PFSK-1 (cell line): ENCODE measurements at regions not wholly inside any gene's neighbourhood (a gene's known extent, or its start where the extent isn't known, plus 50 kb on each side); places are given as distances from the start of the nearest gene placed in this dataset.

ENCODE experiments used
- FOXP2 ChIP-seq: optimal IDR thresholded peaks from 2 replicates; pipeline ENCODE3; 2011; ENCODE audit warnings: borderline replicate concordance, control low read depth, inconsistent platforms; ENCODE audit not compliant: insufficient read depth; ENCODE audit errors: extremely low read length, extremely low read depth
- POLR2AphosphoS5 ChIP-seq: IDR thresholded peaks from 2 replicates; pipeline ENCODE4 v1.6.1; 2012; ENCODE audit warnings: low read depth, mild to moderate bottlenecking, control low read depth, low read length, moderate library complexity
- REST ChIP-seq, 2 experiments: IDR thresholded peaks; 2 replicates each; pipeline versions ENCODE4 v1.6.1 to v1.8.0; 2011 to 2012; ENCODE audit warnings: low read depth in 2 of 2, low read length in 2 of 2, control low read depth in 1 of 2, inconsistent platforms in 1 of 2, mild to moderate bottlenecking in 1 of 2, moderate library complexity in 1 of 2; ENCODE audit not compliant: insufficient read depth in 1 of 2
- SIN3A ChIP-seq: IDR thresholded peaks from 2 replicates; pipeline ENCODE4 v1.6.1; 2012; ENCODE audit warnings: mild to moderate bottlenecking, low read length, moderate library complexity, borderline replicate concordance; ENCODE audit not compliant: insufficient read depth
- TAF1 ChIP-seq: IDR thresholded peaks from 2 replicates; pipeline ENCODE4 v1.6.1; 2012; ENCODE audit warnings: low read length, control low read depth, borderline replicate concordance; ENCODE audit not compliant: insufficient read depth

GRCh38 chr7:142581341-142581740 is 167.9 kb upstream of the PRSS1 start:
- no peak for TF ChIP-seq REST (IDR thresholded peaks at IDR 0.05; ENCODE audit: insufficient read depth in 1 of 2, low read depth in 2 of 2, low read length in 2 of 2)
- TF ChIP-seq TAF1, result no peak
- TF ChIP-seq POLR2AphosphoS5, result no peak
- TF ChIP-seq FOXP2, result no peak
- TF ChIP-seq SIN3A, result no peak

GRCh38 chr7:142579946-142580345 is 169.3 kb upstream of the PRSS1 start:
- TF ChIP-seq SIN3A, result no peak
- no peak for TF ChIP-seq POLR2AphosphoS5
- no peak for TF ChIP-seq TAF1
- TF ChIP-seq FOXP2, result no peak
- no peak for TF ChIP-seq REST (IDR thresholded peaks at IDR 0.05; ENCODE audit: insufficient read depth in 1 of 2, low read depth in 2 of 2, low read length in 2 of 2)

DNA sequence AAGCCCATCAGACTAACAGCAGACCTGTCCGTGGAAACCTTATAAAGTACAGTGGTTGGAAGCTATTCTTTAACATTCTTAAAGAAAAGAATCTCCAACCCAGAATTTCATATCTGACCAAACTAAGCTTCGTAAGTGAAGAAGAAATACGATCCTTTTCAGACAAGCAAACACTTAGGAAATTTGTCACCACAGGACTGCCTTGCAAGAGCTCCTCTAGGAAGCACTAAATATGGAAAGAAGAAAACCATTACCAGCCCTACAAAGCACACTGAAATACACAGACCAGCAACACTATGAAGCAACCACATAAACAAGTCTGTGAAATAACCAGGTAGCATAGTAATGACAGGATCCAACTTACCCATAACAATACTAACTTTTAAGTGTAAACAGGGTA is 177.7 kb upstream of the PRSS1 start:
- TF ChIP-seq POLR2AphosphoS5 (no peak), SIN3A (no peak), TAF1 (no peak), FOXP2 (no peak), REST (IDR thresholded peaks at IDR 0.05; ENCODE audit: insufficient read depth in 1 of 2, low read depth in 2 of 2, low read length in 2 of 2) (no peak)

DNA sequence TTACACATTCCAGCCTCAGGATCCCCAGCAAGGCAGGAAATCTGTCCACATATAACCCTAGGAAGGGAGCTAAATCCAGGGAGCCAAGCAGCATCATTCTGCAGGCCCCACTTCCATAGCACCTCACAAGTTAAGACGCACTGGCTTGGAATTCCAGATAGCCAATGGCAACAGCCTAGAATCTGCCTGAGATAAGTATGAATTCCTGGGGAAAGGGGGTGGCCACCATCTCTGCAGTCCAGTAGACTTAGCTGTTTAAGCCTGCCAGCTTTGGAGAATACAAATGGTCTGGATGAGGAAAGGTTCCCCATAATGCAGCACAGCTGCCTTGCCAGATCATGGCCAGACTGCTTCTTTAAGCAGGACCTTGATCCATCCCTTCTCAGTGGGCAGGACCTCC is 179.4 kb upstream of the PRSS1 start:
- TF ChIP-seq SIN3A (no peak), TAF1 (no peak), REST (IDR thresholded peaks at IDR 0.05; ENCODE audit: insufficient read depth in 1 of 2, low read depth in 2 of 2, low read length in 2 of 2) (no peak), FOXP2 (no peak), POLR2AphosphoS5 (no peak)
